GF-D8 (cell line): ENCODE measurements at regions not wholly inside any gene's neighbourhood (a gene's known extent, or its start where the extent isn't known, plus 50 kb on each side); places are given as distances from the start of the nearest gene placed in this dataset.
"Not testable (repeated sequence)": the region's sequence is repeated elsewhere in the genome, so short reads cannot be mapped to it uniquely, and the experiment has no call there.

ENCODE experiments used
- DNase-seq: peaks from one replicate; lab custom pipeline; 2025; lab: John Stamatoyannopoulos, UW

DNA sequence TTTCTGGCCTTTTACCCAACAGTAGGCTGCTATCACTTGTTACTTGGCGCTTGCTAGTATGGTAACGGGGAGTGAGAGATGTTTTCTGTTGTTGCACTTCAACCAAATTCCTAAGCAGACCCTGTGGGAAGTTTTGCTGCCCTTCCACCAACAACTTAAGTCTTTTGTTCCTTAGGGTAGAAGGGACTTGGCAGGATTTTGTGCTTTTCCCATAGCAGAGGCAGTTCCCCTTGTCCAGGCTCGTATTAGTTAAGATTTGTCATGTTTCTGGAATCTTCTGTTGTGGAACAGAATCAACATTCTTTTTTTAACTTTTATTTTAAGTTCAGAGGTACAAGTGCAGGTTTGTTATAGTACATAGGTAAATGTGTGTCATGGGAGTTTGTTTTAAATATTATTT, 73.2 kb upstream of the SGIP1 start:
- DNase-seq, result no peak

DNA sequence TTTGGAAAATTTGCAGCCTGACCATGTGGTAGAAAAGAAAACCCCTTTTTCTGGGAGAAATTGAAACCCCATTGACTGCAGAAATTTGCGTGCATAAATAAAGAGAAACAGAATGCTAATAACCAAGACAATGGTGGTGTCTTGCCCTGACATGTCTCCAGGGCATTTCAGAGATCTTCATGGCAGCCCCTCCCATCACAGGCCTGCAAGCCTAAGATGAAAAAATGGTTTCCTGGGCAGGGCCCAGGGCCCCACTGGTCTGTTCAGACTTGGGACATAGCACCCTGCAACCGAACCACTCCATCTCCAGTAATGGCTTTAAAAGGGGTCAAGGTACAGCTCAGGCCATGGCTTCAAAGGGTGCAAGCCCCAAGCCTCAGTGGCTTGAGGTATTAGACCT, 71.6 kb upstream of the SGIP1 start:
- no peak for DNase-seq

DNA sequence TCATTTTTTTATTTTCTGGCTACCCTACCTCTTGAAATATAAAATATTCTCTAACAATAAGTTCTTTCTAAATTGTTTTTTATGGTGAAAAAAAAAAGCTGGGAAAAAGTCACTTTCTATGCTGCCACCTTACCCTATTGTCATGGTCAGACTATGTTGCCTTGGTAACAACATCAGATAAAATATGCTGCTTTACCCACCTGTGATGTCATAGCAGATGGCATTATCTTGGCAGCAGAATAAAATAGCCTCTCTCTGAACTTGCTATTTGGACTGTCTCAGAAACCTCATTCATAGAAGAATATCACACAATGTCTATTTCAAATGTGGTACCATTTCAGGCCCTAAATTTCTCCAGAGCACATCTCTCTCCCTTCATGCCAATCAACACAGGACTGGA, 69.6 kb upstream of the SGIP1 start:
- DNase-seq, result no peak

DNA sequence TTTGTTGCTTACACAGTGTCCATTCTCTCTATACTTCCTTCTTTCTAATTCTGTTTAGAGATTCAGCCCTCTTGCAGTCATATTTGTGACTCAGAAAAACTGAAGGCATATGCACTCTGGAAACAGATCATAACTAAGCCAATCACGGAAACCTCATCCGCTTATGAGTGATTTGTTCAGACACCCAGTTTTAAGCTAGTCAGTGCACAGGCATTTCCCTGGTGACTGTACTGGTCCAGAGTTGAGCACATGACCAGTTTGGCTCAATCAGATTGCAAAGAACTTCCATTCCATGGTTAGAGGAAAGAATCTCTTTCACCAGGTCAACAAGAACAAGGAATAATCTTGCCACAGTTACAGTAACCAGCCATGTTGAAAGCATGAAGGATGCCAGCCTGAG, 69.2 kb upstream of the SGIP1 start:
- no peak for DNase-seq

DNA sequence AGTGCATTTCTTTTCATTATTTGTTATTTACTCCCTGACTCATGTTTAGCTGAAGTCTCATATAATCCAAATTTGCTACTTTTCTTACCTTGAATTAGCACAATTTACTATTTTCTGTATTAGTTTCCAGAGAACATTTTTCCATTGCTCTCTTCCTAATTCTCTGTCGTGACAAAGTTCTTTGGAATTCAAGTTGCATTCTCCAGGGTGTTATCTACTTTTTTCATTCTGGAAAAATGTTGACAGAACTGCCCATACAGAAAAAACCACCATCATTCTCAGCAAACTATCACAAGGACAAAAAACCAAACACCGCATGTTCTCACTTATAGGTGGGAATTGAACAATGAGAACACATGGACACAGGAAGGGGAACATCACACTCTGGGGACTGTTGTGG, 67.3 kb upstream of the SGIP1 start:
- DNase-seq, result not testable (repeated sequence)

DNA sequence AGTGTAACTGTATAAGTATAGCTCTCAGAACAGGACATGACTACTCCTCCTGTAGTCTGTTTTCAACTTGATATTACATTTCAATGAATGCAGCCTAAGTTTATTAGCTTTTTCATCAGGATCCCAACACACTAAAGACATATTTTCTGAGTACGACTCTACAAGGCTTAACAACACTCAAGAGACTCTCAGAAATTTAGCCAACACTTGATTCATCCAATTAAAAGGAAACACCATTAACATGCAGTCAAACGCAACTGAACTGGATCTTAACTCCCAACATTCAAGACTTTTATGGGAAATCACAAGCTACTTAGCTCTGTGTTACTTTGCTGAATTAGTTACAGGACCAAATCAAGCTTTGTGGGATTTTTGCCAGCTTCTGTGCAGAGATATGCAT, 65.2 kb upstream of the SGIP1 start:
- DNase-seq, result no peak

DNA sequence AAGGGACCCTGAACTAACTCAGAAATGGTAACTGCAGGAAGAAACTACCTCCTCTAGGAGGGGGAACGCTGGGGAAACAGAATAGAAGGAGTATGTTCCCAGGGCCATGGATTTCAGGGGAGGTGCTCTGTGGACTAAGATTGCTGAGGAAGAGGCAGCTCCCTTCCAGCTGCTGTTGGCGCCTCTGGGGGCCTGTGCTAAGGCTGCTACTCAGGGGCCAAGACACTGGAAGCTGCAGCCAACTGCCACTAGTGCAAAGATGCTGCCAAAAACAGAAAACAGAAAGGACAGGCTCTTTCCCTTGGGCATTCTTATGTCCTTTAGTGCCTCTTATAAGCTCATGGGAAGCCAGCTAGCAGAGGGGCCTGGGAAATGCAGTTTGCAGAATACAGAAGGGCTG, 58.0 kb upstream of the SGIP1 start:
- DNase-seq, result no peak

DNA sequence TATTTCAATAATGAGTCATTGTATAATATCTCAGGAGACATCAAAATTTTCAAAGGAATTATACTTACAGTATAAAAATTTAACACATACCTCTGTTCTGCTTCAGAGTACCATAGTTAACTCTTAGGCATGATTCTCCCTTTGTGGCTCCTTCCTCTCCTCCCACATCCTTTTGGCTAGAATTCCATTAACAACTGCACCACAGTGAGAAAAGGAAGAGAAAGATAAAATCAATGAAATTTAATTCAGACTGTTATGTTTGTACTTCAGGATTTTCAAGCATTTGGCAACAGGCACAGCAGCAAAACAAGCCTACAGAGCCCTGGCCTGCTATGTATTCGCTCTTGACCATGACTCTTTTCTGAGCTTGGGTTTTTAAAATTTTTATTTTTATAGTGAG, 57.2 kb upstream of the SGIP1 start:
- DNase-seq, result no peak

DNA sequence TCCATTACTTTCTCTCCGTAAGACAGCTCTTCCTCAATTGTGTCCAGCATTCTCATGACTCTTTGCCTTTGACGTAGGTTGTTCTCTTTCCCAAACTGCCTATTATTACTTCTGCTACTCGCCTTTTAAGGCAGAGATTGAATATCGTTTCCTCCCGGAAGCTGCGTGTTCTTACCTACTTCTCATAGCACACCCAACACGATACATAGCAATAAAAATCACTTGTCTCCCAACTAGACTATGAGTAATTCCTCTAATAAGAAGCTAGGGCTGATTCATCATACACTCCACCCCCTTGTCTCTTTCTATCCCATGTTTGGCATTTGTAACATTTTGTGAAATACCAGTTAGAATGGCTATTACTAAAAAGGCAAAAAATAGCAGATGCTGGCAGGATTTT, 55.8 kb upstream of the SGIP1 start:
- DNase-seq, result no peak

DNA sequence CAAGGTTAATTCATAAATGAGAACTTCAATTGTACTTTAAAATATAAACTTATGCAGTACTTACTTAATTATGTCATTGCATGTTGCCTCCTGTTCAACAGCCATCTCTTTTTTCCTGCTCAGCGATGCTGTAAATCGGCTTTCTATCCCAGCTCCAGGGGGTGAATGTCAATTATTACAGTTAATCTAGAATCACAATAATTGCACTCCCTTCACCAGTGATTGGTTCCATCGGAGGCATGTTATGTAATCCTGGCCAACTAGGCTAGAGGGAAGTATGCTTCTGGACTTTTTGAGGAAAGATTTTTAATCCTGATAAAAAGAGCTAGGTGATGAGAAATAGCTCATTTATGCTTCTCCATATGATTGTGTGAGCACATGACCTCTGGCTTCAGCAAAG, 53.8 kb upstream of the SGIP1 start:
- no peak for DNase-seq

DNA sequence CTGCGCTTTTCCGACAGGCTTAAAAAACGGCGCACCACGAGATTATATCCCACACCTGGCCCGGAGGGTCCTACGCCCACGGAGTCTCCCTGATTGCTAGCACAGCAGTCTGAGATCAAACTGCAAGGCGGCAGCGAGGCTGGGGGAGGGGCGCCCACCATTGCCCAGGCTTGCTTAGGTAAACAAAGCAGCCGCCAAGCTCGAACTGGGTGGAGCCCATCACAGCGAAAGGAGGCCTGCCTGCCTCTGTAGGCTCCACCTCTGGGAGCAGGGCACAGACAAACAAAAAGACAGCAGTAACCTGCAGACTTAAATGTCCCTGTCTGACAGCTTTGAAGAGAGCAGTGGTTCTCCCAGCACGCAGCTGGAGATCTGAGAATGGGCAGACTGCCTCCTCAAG, 52.7 kb upstream of the SGIP1 start:
- not testable (repeated sequence) for DNase-seq
